Subcutaneous abdominal adipose tissue (tissue), 5 donors: ENCODE measurements at regions not wholly inside any gene's neighbourhood (a gene's known extent, or its start where the extent isn't known, plus 50 kb on each side); places are given as distances from the start of the nearest gene placed in this dataset.

Experiments
- H3K27ac ChIP-seq: one replicate; pipeline ENCODE4 v1.7.0; 2013; ENCODE audit warnings: low read depth, mild to moderate bottlenecking, inconsistent platforms, low read length, moderate library complexity
- H3K27me3 ChIP-seq, 5 donors: one replicate each; pipeline ENCODE4 v1.7.0; 2013; ENCODE audit warnings: low read length in 5 of 5, inconsistent platforms in 1 of 5; ENCODE audit not compliant: control insufficient read depth in 5 of 5, insufficient read depth in 4 of 5
- H3K36me3 ChIP-seq, 5 donors: one replicate each; pipeline ENCODE4 v1.7.0; 2013; ENCODE audit warnings: low read length in 5 of 5; ENCODE audit not compliant: control insufficient read depth in 5 of 5, insufficient read depth in 5 of 5
- H3K4me1 ChIP-seq, 5 donors: one replicate each; pipeline ENCODE4 v1.7.0; 2013; ENCODE audit warnings: low read length in 5 of 5, mild to moderate bottlenecking in 3 of 5, moderate library complexity in 1 of 5; ENCODE audit not compliant: control insufficient read depth in 5 of 5, insufficient read depth in 5 of 5
- H3K4me3 ChIP-seq, 5 donors: one replicate each; pipeline ENCODE4 v1.7.0; 2013; ENCODE audit warnings: low read length in 5 of 5, low read depth in 1 of 5
- H3K9ac ChIP-seq, 5 donors: one replicate each; pipeline ENCODE4 v1.7.0; 2013; ENCODE audit warnings: low read length in 5 of 5, mild to moderate bottlenecking in 4 of 5, moderate library complexity in 3 of 5
- H3K9me3 ChIP-seq, 5 donors: one replicate each; pipeline ENCODE4 v1.7.0; 2013; ENCODE audit warnings: low read length in 5 of 5; ENCODE audit not compliant: control insufficient read depth in 5 of 5
- donor health status: healthy.
- donor health status: healthy.
- donor health status: healthy.
- donor health status: healthy.
- donor health status: healthy.

DNA sequence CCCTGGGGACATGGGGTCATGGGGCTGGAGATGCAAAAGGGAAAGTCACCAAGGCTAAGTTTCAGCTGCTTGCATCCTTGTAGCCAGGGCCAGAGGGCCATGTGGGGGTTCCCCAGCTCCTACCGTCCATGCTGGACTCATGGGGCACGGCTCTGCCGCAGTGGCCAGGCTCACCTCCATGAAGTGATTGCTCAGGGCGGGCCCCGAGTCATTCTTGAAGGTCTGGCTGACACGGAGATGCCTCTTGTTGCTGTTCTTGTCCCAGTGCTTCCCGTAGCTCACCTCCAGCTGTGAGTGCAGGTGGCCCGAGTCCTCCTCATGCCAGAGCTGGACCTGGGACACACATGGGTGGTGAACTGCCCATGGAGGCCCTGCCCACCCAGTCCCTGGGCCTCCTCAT is 114.5 kb downstream of the RMI2 start:
- Histone ChIP-seq H3K27ac (no peak overlapping the region), H3K27me3 (no peaks in the 10 kb centered on the region), H3K9me3 (peaks cover 0 to under 1% (median 0%) of the 10 kb centered on the region in 5 donors), H3K9ac (no peak overlapping the region), H3K4me1 (no peaks in the 10 kb centered on the region), H3K36me3 (no peaks in the 10 kb centered on the region), H3K4me3 (no peak overlapping the region)

- no peaks in the 10 kb centered on the region for H3K9me3 ChIP-seq
- no peak overlapping the region for H3K9ac ChIP-seq
- H3K4me1 ChIP-seq = no peaks in the 10 kb centered on the region
- no peak overlapping the region for H3K27ac ChIP-seq
- H3K4me3 ChIP-seq = no peak overlapping the region
- no peaks in the 10 kb centered on the region for H3K27me3 ChIP-seq
- H3K36me3 ChIP-seq = no peaks in the 10 kb centered on the region
These were observed 115.7 kb downstream of the RMI2 start for GRCh38 chr16:11460820-11461594.

- H3K27me3 ChIP-seq = no peaks in the 10 kb centered on the region
- H3K9me3 ChIP-seq = no peaks in the 10 kb centered on the region
- no peak overlapping the region for H3K27ac ChIP-seq
- H3K9ac ChIP-seq = no peak overlapping the region
- no peak overlapping the region for H3K4me3 ChIP-seq
- H3K36me3 ChIP-seq = no peaks in the 10 kb centered on the region
- H3K4me1 ChIP-seq = no peaks in the 10 kb centered on the region
These were observed 116.3 kb downstream of the RMI2 start for GRCh38 chr16:11461595-11461990.

DNA sequence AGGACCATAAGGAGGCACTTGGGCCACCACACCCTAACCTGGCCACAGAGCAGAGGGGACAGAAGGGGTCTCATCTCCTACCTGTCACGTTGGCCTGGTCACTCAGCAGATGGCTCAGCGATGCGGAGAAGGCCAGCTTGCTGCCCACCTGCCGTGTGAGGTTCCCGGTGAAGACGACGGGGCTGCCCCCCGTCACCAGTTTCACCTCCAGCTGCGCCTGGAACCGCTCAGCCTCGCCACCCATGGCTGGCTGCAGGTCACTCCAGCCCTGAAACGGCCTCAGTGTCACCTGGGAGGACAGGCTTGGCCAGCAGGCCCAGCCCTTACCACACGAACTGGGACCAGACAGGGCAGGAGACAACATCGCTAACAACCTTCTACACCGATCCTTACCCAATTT is 116.8 kb downstream of the RMI2 start:
- no peak overlapping the region for H3K9ac ChIP-seq
- no peaks in the 10 kb centered on the region for H3K9me3 ChIP-seq
- no peak overlapping the region for H3K27ac ChIP-seq
- no peaks in the 10 kb centered on the region for H3K4me1 ChIP-seq
- H3K36me3 ChIP-seq = no peaks in the 10 kb centered on the region
- H3K4me3 ChIP-seq = no peak overlapping the region
- H3K27me3 ChIP-seq = no peaks in the 10 kb centered on the region

- Histone ChIP-seq H3K27me3 (no peaks in the 10 kb centered on the region), H3K27ac (no peak overlapping the region), H3K36me3 (no peaks in the 10 kb centered on the region), H3K4me1 (no peaks in the 10 kb centered on the region), H3K4me3 (no peak overlapping the region), H3K9me3 (no peaks in the 10 kb centered on the region), H3K9ac (no peak overlapping the region)
These were observed 117.6 kb downstream of the RMI2 start for GRCh38 chr16:11462861-11463260.

DNA sequence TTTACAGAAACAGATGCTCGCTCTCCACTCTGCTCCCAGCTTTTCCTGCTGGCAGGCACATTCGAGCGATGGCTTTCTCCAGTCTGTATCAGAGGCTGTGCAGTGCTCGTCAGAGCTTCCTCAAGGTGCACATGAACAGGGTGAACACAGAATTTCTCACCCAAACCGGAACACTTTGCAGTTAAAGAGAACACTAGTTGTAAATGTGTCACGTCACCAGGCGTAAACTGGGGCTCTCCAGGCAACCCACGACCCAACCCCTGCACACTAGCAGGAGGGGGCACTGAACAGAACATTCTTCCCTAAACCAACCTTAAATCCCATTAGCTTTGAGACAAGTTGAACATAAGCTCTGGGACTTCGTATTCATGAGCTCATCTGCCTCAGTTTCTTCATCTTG is 119.0 kb downstream of the RMI2 start:
- Histone ChIP-seq H3K9ac (no peak overlapping the region), H3K27ac (no peak overlapping the region), H3K4me1 (no peaks in the 10 kb centered on the region), H3K27me3 (no peaks in the 10 kb centered on the region), H3K36me3 (no peaks in the 10 kb centered on the region), H3K4me3 (no peak overlapping the region), H3K9me3 (no peaks in the 10 kb centered on the region)

DNA sequence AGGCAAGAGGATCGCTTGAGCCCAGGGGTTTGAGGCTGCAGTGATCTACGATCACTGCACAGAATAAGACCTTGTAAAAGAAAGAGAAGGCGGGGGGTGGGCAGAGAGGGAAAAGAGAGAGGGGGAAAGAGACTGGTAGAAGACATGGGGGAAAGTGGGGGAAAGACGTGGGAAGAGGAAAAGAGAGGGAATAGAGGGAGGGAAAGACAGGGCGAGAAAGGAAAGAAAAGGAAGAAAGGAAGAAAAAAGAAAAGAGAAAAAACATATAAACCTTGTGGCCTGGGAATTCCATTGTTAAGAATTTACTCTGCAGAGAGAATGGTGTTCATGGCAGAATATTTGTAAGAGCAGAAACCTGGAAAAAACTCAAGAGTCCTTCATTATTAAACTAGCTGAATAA is 120.4 kb downstream of the RMI2 start:
- H3K9ac ChIP-seq = no peak overlapping the region
- no peaks in the 10 kb centered on the region for H3K9me3 ChIP-seq
- H3K27me3 ChIP-seq = no peaks in the 10 kb centered on the region
- no peaks in the 10 kb centered on the region for H3K36me3 ChIP-seq
- H3K27ac ChIP-seq = no peak overlapping the region
- peaks cover 0 to 1% (median 0%) of the 10 kb centered on the region in 5 donors for H3K4me1 ChIP-seq
- no peak overlapping the region for H3K4me3 ChIP-seq

DNA sequence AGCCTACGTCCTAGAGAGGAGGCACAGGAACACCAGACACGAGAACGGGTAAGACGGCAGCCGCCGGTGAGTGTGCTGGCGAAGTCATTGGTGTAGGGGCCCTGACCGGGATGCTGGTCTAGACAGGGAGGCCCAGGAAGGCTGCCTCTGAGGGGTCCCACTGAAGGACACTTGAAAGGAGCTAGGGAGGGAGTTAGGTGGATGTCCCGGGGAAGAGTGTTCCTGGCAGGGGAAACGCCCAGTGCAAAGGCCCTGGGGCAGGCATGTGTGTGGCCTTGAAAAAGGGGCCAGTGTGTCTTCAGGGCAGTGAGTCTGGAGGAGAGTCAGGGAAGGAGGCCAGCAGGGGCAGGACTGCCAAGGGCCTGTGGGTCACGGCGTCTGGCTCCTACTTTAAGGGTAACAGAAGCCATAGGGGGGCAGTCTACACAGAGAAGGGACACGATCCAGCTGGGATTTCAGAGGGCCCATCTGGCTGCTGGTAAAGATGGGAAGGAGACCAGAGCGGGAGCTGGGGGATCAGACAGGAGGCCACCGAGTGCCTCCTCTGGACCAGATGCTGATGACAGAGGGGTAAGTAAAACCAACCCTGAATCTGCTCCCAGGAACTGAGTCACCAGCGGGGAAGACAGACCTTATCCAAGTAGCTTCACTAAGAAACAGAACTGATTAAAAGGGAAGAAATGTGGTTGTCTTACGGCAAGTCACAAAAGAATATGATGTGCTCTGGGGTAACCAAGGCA is 115.9 kb downstream of the LITAF start:
- H3K4me3 ChIP-seq = no peak overlapping the region
- H3K9ac ChIP-seq = no peak overlapping the region
- H3K4me1 ChIP-seq = peaks cover 0 to 13% (median 4%) of the 10 kb centered on the region in 5 donors
- H3K27ac ChIP-seq = no peak overlapping the region
- no peaks in the 10 kb centered on the region for H3K9me3 ChIP-seq
- no peaks in the 10 kb centered on the region for H3K27me3 ChIP-seq
- no peaks in the 10 kb centered on the region for H3K36me3 ChIP-seq

GRCh38 chr16:11471548-11471947 is 115.2 kb downstream of the LITAF start:
- Histone ChIP-seq H3K9ac (no peak overlapping the region), H3K9me3 (no peaks in the 10 kb centered on the region), H3K27me3 (no peaks in the 10 kb centered on the region), H3K4me1 (peaks cover 0 to 13% (median 4%) of the 10 kb centered on the region in 5 donors), H3K4me3 (no peak overlapping the region), H3K27ac (no peak overlapping the region), H3K36me3 (no peaks in the 10 kb centered on the region)

DNA sequence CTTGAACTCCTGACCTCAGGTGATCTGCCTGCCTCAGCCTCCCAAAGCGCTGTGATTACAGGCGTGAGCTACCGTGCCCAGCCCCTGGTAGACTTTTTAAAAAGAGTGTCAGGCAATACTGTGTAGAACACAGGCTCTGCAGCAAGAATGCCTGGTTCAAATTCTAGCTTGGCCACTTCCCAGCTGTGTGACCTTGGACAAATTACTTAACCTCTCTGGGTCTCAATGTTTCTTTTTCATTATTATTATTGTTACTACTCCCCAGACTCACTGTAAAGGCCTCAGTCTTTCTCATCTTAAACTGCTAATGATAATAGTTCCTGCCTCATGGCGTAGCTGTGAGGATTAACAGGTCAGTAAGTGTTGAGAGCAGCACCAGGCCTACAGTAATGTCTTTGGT is 114.3 kb downstream of the LITAF start:
- no peak overlapping the region for H3K27ac ChIP-seq
- H3K27me3 ChIP-seq = no peaks in the 10 kb centered on the region
- no peaks in the 10 kb centered on the region for H3K9me3 ChIP-seq
- no peak overlapping the region for H3K4me3 ChIP-seq
- H3K4me1 ChIP-seq = peaks cover 0 to 13% (median 4%) of the 10 kb centered on the region in 5 donors
- H3K9ac ChIP-seq = no peak overlapping the region
- H3K36me3 ChIP-seq = no peaks in the 10 kb centered on the region
